ENCODE measurements at regions not wholly inside any gene's neighbourhood (a gene's known extent, or its start where the extent isn't known, plus 50 kb on each side); places are given as distances from the start of the nearest gene placed in this dataset.

DNA sequence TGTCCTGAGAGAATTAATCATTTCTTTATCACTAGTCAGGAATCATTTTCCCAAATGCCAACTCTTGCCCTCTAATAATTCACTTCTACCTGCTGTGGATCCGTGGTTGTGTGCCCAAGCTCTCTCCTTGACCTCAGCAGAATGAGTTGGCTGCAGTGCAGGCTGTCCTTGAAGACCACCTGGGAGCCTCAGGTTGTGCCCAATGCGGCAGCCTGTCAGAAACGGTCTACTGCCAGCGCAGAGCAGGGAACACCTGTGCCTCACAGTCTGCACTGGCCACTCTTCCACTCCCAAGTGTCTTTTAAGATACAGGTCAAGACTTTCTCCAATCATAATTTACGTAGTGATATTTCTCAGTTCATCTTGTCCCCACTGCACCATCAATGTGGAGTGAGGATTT is 246.0 kb upstream of the PHF14 start:
- TF ChIP-seq, protein P1, sequence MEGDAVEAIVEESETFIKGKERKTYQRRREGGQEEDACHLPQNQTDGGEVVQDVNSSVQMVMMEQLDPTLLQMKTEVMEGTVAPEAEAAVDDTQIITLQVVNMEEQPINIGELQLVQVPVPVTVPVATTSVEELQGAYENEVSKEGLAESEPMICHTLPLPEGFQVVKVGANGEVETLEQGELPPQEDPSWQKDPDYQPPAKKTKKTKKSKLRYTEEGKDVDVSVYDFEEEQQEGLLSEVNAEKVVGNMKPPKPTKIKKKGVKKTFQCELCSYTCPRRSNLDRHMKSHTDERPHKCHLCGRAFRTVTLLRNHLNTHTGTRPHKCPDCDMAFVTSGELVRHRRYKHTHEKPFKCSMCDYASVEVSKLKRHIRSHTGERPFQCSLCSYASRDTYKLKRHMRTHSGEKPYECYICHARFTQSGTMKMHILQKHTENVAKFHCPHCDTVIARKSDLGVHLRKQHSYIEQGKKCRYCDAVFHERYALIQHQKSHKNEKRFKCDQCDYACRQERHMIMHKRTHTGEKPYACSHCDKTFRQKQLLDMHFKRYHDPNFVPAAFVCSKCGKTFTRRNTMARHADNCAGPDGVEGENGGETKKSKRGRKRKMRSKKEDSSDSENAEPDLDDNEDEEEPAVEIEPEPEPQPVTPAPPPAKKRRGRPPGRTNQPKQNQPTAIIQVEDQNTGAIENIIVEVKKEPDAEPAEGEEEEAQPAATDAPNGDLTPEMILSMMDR (IDR thresholded peaks at IDR 0.05; ENCODE audit: insufficient read depth, low read depth, low read length) = no peak
- no peak for TF ChIP-seq EZH2 (IDR thresholded peaks at IDR 0.05; ENCODE audit: insufficient read depth, low read length)

Data from astrocyte (in vitro differentiated cells and primary cell).